Nephron progenitor cell (in vitro differentiated cells): ENCODE measurements at regions not wholly inside any gene's neighbourhood (a gene's known extent, or its start where the extent isn't known, plus 50 kb on each side); places are given as distances from the start of the nearest gene placed in this dataset.
"Not testable (repeated sequence)": the region's sequence is repeated elsewhere in the genome, so short reads cannot be mapped to it uniquely, and the experiment has no call there.

ENCODE experiments used
- DNase-seq: peaks from one replicate; pipeline ENCODE4 v3.0.0; 2021
- H3K27ac Mint-ChIP-seq: 2 replicates; pipeline ENCODE4 v1.8.0; 2021; ENCODE audit warnings: mild to moderate bottlenecking, moderate library complexity, mixed read lengths
- H3K27me3 Mint-ChIP-seq: 2 replicates; pipeline ENCODE4 v1.8.0; 2021; ENCODE audit warnings: mild to moderate bottlenecking, low read depth, mixed read lengths; ENCODE audit not compliant: poor library complexity
- H3K36me3 Mint-ChIP-seq: 2 replicates; pipeline ENCODE4 v1.8.0; 2021; ENCODE audit warnings: low read depth, mixed read lengths
- H3K4me1 Mint-ChIP-seq: 2 replicates; pipeline ENCODE4 v1.8.0; 2021; ENCODE audit warnings: mixed read lengths
- H3K4me3 Mint-ChIP-seq: 2 replicates; pipeline ENCODE4 v1.8.0; 2021; ENCODE audit warnings: mild to moderate bottlenecking, moderate library complexity, mixed read lengths
- H3K9me3 Mint-ChIP-seq: 2 replicates; pipeline ENCODE4 v1.8.0; 2021; ENCODE audit warnings: mild to moderate bottlenecking, moderate library complexity, mixed read lengths
- TF ChIP-seq, protein P1 (sequence below): fragments of 200-600 bp; sonication (generic); IDR thresholded peaks from 2 replicates; pipeline ENCODE4 v1.5.0; 2021; ENCODE audit warnings: antibody characterized with exemption

DNA sequence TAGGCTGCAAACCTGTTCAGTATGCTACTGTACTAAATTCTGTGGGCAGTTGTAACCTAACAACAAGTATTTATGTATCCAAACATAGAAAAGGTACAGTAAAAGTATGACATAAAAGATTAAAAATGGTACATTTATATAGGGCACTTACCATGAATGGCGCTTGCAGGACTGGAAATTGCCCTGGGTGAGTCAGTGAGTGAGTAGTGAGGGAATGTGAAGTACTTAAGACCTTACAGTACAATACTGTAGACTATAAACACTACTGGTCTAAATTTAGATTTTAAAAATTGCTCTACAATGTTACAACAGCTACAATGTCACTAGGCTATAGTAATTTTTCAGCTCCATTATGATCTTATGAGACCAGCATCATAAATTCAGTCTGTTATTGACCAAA, 146.0 kb upstream of the GNAI1 start:
- Mint-ChIP-seq H3K4me1 (no peaks in the 10 kb centered on the region), H3K4me3 (no peak overlapping the region), H3K36me3 (no peaks in the 10 kb centered on the region), H3K27me3 (no peaks in the 10 kb centered on the region), H3K27ac (no peak overlapping the region), H3K9me3 (no peaks in the 10 kb centered on the region)
- TF ChIP-seq, protein P1, sequence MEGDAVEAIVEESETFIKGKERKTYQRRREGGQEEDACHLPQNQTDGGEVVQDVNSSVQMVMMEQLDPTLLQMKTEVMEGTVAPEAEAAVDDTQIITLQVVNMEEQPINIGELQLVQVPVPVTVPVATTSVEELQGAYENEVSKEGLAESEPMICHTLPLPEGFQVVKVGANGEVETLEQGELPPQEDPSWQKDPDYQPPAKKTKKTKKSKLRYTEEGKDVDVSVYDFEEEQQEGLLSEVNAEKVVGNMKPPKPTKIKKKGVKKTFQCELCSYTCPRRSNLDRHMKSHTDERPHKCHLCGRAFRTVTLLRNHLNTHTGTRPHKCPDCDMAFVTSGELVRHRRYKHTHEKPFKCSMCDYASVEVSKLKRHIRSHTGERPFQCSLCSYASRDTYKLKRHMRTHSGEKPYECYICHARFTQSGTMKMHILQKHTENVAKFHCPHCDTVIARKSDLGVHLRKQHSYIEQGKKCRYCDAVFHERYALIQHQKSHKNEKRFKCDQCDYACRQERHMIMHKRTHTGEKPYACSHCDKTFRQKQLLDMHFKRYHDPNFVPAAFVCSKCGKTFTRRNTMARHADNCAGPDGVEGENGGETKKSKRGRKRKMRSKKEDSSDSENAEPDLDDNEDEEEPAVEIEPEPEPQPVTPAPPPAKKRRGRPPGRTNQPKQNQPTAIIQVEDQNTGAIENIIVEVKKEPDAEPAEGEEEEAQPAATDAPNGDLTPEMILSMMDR = no peak
- no peak for DNase-seq

DNA sequence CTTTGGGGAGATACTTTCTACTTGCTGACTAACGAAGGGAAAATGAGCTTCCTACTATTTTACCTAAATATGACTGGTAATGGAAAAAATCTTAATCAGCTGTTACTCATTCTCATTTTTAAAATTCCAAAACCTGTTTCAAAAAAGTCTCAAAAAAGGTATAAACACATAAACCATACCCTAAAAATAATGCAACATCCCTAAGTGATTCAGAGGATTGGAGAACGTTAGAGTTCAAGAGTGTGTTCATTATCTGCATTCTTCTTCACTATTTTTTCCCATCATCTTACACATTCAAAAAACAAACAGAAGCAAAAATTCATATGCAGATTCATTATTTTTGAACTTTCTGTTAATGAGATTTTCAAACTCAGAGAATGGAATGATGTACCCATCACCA, 150.4 kb upstream of the GNAI1 start:
- H3K27ac Mint-ChIP-seq = no peak overlapping the region
- no peak for DNase-seq

DNA sequence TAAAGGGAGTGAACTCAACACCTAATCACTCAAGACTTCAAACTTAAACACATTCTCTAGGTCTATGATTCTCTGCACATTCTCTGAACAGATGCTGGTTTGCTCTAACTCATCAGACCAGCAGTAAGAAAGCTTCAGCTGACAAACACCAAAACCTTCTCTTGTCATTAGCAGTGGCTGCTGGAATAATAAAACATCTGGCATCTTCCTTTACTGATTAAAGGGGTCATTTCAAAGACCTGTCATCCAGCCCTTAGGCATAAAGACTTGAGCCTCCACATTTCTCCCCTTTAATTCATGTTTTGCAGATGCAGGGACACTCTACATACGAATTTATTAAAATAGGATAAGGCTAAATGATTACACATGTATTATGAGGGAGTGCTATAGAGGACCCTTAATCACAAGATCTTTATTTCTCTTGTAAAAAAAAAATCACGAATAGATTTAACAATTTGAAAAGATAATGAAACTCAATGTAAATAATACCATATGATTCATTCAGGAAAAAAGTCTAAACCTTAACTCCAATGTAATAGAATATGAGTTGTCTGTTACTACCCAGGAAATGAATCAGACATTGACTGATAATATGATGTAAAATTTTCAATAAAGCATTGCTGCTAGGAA, 152.4 kb upstream of the GNAI1 start:
- no peak for DNase-seq
- Mint-ChIP-seq H3K9me3 (no peaks in the 10 kb centered on the region), H3K27me3 (no peaks in the 10 kb centered on the region), H3K27ac (no peak overlapping the region), H3K4me3 (no peak overlapping the region), H3K4me1 (no peaks in the 10 kb centered on the region), H3K36me3 (no peaks in the 10 kb centered on the region)
- TF ChIP-seq, protein P1 = no peak

More for the DNA sequence above, 150.4 kb upstream of the GNAI1 start:
- no peaks in the 10 kb centered on the region for H3K36me3 Mint-ChIP-seq
- TF ChIP-seq, protein P1 = no peak
- H3K27me3 Mint-ChIP-seq = no peaks in the 10 kb centered on the region
- H3K4me3 Mint-ChIP-seq = no peak overlapping the region
- no peaks in the 10 kb centered on the region for H3K4me1 Mint-ChIP-seq
- no peaks in the 10 kb centered on the region for H3K9me3 Mint-ChIP-seq

DNA sequence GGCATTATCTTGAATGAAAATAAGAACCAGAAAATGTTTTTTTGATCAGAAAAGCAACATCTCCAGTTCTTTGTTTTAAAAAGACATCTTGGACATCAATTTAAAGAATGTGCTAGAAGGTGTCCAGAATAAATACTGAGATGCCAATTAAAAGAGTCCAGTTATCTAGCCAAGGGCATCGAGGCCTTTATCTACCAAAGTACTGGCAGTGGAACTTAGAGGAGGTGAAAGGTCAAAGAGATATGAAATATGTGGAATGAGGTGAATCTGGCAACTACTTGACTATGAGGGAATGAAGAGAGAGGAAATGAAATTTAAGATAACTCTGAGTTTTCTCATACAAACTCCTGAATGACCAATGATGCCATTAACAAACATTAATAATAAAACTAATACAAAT, 154.3 kb upstream of the GNAI1 start:
- Mint-ChIP-seq H3K36me3 (no peaks in the 10 kb centered on the region), H3K27ac (no peak overlapping the region)
- TF ChIP-seq, protein P1 = no peak

DNA sequence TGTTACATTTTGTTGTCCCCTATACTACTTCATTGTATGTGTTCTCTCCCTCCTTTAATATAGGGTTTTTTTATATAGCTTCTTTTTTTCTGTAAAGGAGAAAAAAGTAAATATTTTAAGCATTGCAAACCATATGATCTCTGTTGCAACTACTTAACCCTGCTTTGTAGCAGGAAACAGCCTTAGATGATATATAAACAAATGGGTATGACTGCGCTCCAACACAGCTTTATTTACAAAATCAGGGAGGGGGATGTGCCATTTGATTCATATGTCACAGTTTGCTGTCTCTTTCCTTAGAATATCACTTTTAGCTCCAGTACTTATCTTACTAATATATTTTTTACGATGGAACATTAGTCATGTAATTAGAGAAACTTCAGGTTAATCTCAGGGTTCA, 155.2 kb upstream of the GNAI1 start:
- H3K27ac Mint-ChIP-seq = no peak overlapping the region
- H3K27me3 Mint-ChIP-seq = no peaks in the 10 kb centered on the region
- H3K4me3 Mint-ChIP-seq = no peak overlapping the region
- DNase-seq = no peak
- H3K4me1 Mint-ChIP-seq = no peaks in the 10 kb centered on the region
- H3K9me3 Mint-ChIP-seq = peaks cover 14% of the 10 kb centered on the region
- TF ChIP-seq, protein P1 = no peak
- H3K36me3 Mint-ChIP-seq = no peaks in the 10 kb centered on the region

More for the DNA sequence above, 154.3 kb upstream of the GNAI1 start:
- H3K27me3 Mint-ChIP-seq = no peaks in the 10 kb centered on the region
- peaks cover 14% of the 10 kb centered on the region for H3K9me3 Mint-ChIP-seq
- H3K4me3 Mint-ChIP-seq = no peak overlapping the region
- no peak for DNase-seq
- no peaks in the 10 kb centered on the region for H3K4me1 Mint-ChIP-seq

DNA sequence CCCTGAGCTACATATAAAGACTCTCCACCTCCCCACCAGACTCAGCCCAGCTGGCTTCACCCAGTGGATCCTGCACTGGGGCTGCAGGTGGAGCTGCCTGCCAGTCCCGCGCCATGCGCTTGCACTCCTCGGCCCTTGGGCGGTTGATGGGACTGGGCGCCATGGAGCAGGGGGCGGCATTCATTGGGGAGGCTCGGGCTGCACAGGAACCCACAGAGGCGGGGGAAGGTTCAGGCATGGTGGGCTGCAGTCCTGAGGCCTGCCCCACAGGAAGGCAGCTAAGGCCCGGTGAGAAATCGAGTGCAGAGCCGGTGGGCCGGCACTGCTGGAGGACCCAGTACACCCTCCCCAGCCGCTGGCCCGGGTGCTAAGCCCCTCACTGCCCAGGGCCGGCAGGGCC, 157.2 kb upstream of the GNAI1 start:
- TF ChIP-seq, protein P1 = no peak
- Mint-ChIP-seq H3K36me3 (no peaks in the 10 kb centered on the region), H3K4me1 (no peaks in the 10 kb centered on the region), H3K4me3 (no peak overlapping the region), H3K9me3 (peaks cover 14% of the 10 kb centered on the region), H3K27ac (no peak overlapping the region), H3K27me3 (no peaks in the 10 kb centered on the region)
- no peak for DNase-seq

DNA sequence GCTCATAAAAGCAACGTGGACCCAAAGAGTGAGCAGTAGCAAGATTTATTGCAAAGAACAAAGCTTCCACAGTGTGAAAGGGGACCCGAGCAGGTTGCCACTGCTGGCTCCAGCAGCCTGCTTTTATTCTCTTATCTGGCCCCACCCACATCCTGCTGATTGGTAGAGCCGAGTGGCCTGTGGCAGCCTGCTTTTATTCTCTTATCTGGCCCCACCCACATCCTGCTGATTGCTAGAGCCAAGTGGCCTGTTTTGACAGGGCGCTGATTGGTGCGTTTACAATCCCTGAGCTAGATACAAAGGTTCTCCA, 158.0 kb upstream of the GNAI1 start:
- H3K9me3 Mint-ChIP-seq = peaks cover 14% of the 10 kb centered on the region
- not testable (repeated sequence) for H3K27me3 Mint-ChIP-seq, H3K36me3 Mint-ChIP-seq, DNase-seq, H3K4me1 Mint-ChIP-seq, H3K4me3 Mint-ChIP-seq
- H3K27ac Mint-ChIP-seq = peak overlapping the region; percentile 91

DNA sequence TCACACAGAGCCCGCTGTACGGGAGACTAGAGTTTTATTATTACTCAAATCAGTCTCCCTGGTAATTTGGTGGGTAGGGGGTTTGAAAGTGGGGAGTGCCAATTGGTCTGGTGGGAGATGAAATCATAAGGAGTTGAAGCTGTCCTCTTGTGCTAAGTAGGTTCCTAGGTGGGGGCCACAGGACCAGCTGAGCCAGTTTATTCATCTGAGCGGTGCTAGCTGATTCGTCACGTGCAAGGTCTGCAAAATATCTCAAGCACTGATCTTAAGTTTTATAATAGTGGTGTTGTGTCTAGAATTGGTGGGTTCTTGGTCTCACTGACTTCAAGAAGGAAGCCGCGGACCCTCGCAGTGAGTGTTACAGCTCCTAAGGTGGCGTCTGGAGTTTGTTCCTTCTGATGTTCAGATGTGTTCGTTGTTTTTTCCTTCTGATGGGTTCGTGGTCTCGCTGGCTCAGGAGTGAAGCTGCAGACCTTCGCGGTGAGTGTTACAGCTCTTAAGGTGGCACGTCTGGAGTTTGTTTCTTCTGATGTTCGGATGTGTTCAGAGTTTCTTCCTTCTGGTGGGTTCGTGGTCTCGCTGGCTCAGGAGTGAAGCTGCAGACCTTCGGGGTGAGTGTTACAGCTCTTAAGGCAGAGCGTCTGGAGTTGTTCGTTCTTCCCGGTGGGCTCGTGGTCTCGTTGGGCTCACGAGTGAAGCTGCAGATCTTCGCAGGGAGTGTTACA, 158.5 kb upstream of the GNAI1 start:
- H3K9me3 Mint-ChIP-seq = peaks cover 14% of the 10 kb centered on the region

More for the DNA sequence above, 158.5 kb upstream of the GNAI1 start:
- DNase-seq, H3K27me3 Mint-ChIP-seq, H3K4me1 Mint-ChIP-seq, H3K36me3 Mint-ChIP-seq, H3K4me3 Mint-ChIP-seq: not testable (repeated sequence)
- H3K27ac Mint-ChIP-seq = peak overlapping the region; percentile 91
